Body of pancreas (tissue), 4 donors: ENCODE measurements at regions not wholly inside any gene's neighbourhood (a gene's known extent, or its start where the extent isn't known, plus 50 kb on each side); places are given as distances from the start of the nearest gene placed in this dataset.

Experiments
- POLR2A ChIP-seq, 3 donors: fragments of 450-650 bp; IDR thresholded peaks; one replicate each; pipeline ENCODE4 v1.6.1; 2016; ENCODE audit warnings: antibody characterized with exemption in 3 of 3, mild to moderate bottlenecking in 2 of 3
- TF ChIP-seq, protein P1 (sequence below), 7 experiments: fragments of 450-650 bp in 4 of 7; fragments of 200-600 bp in 3 of 7; sonication (generic) in 3 of 7; IDR thresholded peaks; one replicate each; pipeline ENCODE4 v1.5.1; 2016 to 2019; ENCODE audit warnings: antibody characterized with exemption in 7 of 7

DNA sequence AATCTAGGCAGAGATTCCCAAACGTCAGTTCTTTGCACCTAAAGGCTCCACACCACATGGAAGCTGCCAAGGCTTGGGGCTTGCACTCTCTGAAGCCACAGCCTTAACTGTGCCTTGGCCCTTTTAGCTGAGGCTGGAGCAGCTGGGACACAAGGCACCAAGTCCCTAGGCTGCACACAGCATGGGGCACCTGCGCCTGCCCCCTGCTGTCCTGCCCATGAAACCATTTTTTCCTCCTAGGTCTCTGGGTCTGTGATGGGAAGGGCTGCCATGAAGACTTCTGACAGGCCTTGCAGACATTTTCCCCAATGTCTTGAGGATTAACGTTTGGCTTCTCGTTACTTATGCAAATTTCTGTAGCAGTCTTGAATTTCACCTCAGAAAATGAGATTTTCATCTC lies 241.5 kb downstream of the OSR1 start:
- TF ChIP-seq, protein P1, sequence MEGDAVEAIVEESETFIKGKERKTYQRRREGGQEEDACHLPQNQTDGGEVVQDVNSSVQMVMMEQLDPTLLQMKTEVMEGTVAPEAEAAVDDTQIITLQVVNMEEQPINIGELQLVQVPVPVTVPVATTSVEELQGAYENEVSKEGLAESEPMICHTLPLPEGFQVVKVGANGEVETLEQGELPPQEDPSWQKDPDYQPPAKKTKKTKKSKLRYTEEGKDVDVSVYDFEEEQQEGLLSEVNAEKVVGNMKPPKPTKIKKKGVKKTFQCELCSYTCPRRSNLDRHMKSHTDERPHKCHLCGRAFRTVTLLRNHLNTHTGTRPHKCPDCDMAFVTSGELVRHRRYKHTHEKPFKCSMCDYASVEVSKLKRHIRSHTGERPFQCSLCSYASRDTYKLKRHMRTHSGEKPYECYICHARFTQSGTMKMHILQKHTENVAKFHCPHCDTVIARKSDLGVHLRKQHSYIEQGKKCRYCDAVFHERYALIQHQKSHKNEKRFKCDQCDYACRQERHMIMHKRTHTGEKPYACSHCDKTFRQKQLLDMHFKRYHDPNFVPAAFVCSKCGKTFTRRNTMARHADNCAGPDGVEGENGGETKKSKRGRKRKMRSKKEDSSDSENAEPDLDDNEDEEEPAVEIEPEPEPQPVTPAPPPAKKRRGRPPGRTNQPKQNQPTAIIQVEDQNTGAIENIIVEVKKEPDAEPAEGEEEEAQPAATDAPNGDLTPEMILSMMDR (IDR thresholded peaks at IDR 0.05) = no peak
- no peak for TF ChIP-seq POLR2A (IDR thresholded peaks at IDR 0.05)
